ENCODE measurements at regions not wholly inside any gene's neighbourhood (a gene's known extent, or its start where the extent isn't known, plus 50 kb on each side); places are given as distances from the start of the nearest gene placed in this dataset.
"Not testable (repeated sequence)": the region's sequence is repeated elsewhere in the genome, so short reads cannot be mapped to it uniquely, and the experiment has no call there.

- no peak for TF ChIP-seq CTCF (IDR thresholded peaks at IDR 0.05; ENCODE audit: low read depth, low read length)
- DNase-seq (ENCODE audit: low read depth in 2 of 2), result no peak
- no peak overlapping the region for H3K4me3 ChIP-seq (replicated peaks in 1 of 2; ENCODE audit: low read depth in 2 of 2, low read length in 2 of 2)
Measured at GRCh38 chr19:28437390-28438346, 775.3 kb downstream of the UQCRFS1 start.

- H3K4me3 ChIP-seq (replicated peaks in 1 of 2; ENCODE audit: low read depth in 2 of 2, low read length in 2 of 2), result no peak overlapping the region
- DNase-seq (ENCODE audit: low read depth in 2 of 2), result no peak
- no peak for TF ChIP-seq CTCF (IDR thresholded peaks at IDR 0.05; ENCODE audit: low read depth, low read length)
Measured at GRCh38 chr19:28436320-28436719, 776.6 kb downstream of the UQCRFS1 start.

- no peak overlapping the region for H3K4me3 ChIP-seq (replicated peaks in 1 of 2; ENCODE audit: low read depth in 2 of 2, low read length in 2 of 2)
- TF ChIP-seq CTCF (IDR thresholded peaks at IDR 0.05; ENCODE audit: low read depth, low read length), result no peak
- no peak for DNase-seq (ENCODE audit: low read depth in 2 of 2)
Measured at GRCh38 chr19:28435551-28436271, 777.2 kb downstream of the UQCRFS1 start.

DNA sequence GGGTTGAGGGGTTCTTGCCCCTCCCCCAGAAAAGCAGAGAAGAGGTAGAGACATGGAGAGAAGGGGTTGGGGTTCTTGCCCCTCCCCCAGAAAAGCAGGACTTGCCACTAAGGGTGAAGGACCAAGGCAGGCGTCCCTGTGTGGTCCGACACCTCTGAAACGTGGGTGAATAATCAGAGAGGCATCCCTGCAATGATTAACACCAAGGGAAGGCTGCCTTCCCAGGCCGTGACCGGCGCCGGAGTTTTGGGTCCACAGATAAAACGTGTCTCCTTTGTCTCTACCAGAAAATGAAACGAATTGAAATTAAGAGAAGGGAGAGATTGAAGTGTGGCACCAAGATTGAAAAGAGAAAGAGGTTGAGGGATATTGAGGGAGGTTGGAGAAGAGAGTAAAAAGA, 778.2 kb downstream of the UQCRFS1 start:
- H3K4me3 ChIP-seq (replicated peaks in 1 of 2; ENCODE audit: low read depth in 2 of 2, low read length in 2 of 2); DNase-seq (ENCODE audit: low read depth in 2 of 2): not testable (repeated sequence)

DNA sequence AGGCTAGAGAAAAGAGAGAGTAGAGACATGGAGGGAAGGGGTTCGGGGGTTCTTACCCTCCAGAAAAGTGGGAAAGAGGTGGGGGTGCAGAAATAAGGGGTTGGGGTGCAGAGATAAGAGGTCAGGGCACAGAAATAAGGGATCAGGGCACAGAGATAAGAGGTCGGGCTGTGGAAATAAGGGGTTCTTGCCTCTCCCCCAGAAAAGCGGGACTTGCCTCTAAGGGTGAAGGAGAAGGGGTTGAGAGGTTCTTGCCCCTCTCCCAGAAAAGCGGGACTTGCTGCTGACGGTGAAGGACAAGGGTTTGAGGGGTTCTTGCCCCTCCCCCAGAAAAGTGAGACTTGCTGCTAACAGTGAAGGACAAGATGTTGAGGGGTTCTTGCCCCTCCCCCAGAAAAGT, 778.6 kb downstream of the UQCRFS1 start:
- not testable (repeated sequence) for DNase-seq (ENCODE audit: low read depth in 2 of 2); H3K4me3 ChIP-seq (replicated peaks in 1 of 2; ENCODE audit: low read depth in 2 of 2, low read length in 2 of 2)

DNA sequence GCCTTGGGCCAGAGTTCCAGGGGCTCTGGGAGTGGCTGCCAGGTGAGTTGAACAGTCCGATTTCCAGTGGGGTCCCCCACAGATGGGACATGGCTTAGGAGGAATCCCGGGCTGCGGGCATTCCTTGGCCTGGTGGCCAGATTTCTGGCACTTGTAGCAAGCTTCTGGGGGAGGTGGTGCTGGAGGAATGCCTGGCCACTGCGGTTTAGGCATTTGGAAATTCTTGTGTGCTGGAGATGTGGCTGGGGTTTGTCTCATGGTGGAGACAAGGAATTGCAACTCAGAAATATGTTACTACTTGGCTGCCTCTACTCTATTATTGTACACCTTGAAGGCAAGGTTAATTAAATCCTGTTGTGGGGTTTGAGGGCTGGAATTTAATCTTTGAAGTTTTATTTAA, 779.8 kb downstream of the UQCRFS1 start:
- not testable (repeated sequence) for H3K4me3 ChIP-seq (replicated peaks in 1 of 2; ENCODE audit: low read depth in 2 of 2, low read length in 2 of 2); DNase-seq (ENCODE audit: low read depth in 2 of 2)

DNA sequence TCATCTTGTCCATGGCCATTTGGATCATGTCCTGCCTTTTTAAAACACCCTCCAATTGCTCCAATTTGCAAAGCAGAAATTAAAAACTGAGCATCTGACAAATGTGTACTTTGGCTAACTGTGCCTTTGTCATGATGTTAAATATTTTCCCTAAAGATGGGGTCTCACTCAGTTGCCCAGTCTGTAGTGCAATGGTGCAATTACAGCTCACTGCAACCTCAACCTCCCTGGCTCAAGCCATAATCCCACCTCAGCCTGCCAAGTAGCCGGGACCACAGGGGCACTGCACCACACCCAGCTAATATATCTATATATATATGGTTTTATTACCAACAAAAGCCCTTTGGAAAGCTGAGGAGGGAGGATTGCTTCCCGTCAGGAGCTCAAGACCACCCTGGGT, 782.7 kb downstream of the UQCRFS1 start:
- TF ChIP-seq CTCF (IDR thresholded peaks at IDR 0.05; ENCODE audit: low read depth, low read length), result no peak
- H3K4me3 ChIP-seq (replicated peaks in 1 of 2; ENCODE audit: low read depth in 2 of 2, low read length in 2 of 2), result no peak overlapping the region
- no peak for DNase-seq (ENCODE audit: low read depth in 2 of 2)

DNA sequence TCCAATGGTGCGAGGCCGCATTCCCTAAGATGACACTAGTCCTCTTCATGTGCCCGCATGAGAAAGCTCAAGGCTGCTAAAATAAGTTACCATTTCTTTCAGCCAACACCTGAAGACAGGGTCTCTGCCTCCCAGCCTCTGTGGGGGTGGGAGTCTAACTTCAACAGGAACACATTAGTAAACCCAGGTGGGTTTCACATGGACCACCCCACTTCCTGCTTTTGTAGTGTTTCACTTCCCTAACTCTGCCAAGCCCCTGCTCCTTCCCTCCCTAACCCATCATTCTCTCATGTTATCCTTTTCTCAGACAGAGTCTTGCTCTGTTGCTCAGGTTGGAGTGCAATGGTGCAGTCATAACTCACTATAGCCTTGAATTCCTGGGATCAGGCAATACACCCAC, 783.6 kb downstream of the UQCRFS1 start:
- no peak for DNase-seq (ENCODE audit: low read depth in 2 of 2)
- no peak for TF ChIP-seq CTCF (IDR thresholded peaks at IDR 0.05; ENCODE audit: low read depth, low read length)
- no peak overlapping the region for H3K4me3 ChIP-seq (replicated peaks in 1 of 2; ENCODE audit: low read depth in 2 of 2, low read length in 2 of 2)

All from cardiac fibroblast (primary cell).